ENCODE measurements at regions not wholly inside any gene's neighbourhood (a gene's known extent, or its start where the extent isn't known, plus 50 kb on each side); places are given as distances from the start of the nearest gene placed in this dataset.

DNA sequence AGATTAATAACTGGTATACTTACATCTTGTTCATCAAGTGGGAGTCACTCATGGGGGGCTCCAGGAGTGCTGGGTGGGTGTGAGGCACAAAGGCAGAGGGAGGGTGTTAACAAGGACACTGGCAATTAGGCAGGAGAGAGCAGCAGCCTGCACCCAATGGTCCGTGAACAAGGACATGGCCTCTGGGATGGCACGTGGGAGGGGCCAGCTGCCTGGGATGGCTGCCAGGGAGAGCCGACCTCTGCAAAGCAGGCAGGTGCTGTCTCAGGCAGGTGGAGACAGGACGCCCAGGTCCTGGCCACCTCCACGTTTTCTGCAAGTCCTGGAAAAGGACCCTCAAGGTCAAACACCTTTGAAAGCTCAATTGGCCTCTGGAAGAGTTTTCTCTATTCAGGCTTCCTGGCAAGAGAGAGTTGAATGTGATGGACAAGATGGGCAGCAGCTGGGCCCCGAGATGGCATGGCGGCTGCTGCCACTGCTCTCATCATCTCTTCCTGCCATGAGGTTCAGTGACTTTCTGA is 257.1 kb downstream of the BUD13 start:
- TF ChIP-seq, protein P1, sequence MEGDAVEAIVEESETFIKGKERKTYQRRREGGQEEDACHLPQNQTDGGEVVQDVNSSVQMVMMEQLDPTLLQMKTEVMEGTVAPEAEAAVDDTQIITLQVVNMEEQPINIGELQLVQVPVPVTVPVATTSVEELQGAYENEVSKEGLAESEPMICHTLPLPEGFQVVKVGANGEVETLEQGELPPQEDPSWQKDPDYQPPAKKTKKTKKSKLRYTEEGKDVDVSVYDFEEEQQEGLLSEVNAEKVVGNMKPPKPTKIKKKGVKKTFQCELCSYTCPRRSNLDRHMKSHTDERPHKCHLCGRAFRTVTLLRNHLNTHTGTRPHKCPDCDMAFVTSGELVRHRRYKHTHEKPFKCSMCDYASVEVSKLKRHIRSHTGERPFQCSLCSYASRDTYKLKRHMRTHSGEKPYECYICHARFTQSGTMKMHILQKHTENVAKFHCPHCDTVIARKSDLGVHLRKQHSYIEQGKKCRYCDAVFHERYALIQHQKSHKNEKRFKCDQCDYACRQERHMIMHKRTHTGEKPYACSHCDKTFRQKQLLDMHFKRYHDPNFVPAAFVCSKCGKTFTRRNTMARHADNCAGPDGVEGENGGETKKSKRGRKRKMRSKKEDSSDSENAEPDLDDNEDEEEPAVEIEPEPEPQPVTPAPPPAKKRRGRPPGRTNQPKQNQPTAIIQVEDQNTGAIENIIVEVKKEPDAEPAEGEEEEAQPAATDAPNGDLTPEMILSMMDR (IDR thresholded peaks at IDR 0.05; ENCODE audit: low read depth, low read length, missing control alignments) = no peak
- DNase-seq (ENCODE audit: extremely low read depth, low read depth) = no peak
- no peak overlapping the region for H3K4me3 ChIP-seq (replicated peaks; ENCODE audit: low read depth, low read length)

DNA sequence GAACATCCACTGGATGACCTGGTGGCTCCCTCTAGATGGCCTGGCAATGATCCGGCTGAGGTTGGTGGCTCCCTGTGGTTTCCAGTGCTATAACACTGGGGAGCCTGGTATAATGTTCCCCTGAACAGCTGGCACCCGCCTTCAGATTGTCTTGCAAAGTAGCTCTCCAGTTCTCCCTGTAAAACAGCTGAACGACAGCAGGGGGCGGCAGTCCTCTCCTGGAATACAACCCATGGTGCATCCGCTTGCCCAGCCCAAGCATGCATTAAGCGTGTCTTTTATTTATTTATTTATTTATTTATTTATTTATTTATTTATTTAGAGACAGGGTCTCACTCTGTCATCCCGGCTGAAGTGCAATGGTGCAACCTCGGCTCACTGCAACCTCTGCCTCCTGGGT is 258.9 kb downstream of the BUD13 start:
- TF ChIP-seq, protein P1 (IDR thresholded peaks at IDR 0.05; ENCODE audit: low read depth, low read length, missing control alignments) = peak; percentile 40
- H3K4me3 ChIP-seq (replicated peaks; ENCODE audit: low read depth, low read length) = no peak overlapping the region
- DNase-seq (ENCODE audit: extremely low read depth, low read depth) = peak; percentile 4

DNA sequence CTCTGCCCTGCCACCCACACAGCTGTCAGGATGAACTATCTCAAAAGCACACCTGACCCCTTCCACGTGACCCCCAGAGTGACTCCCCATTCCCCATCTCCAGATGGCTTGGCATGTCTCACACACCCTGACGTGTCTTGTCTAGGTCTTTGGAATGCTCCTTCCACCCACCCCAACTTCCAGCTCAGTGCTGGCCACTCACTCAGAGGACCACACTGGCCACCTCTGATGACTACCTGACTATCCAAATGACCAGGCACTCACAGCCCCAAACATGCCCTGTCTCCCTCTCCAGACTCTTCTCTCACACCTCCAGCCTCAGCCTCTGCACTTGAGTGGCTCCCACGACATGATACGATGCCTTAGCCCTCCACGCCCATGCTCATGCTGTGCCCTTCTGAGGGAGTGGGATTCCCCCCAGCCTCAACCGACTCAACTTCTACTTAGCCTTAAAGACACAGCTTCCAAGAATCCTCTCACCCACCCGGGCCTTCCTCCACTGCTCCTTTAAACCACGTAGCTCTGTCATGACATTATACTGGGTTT is 259.4 kb downstream of the BUD13 start:
- TF ChIP-seq, protein P1 (IDR thresholded peaks at IDR 0.05; ENCODE audit: low read depth, low read length, missing control alignments) = no peak
- DNase-seq (ENCODE audit: extremely low read depth, low read depth) = no peak
- no peak overlapping the region for H3K4me3 ChIP-seq (replicated peaks; ENCODE audit: low read depth, low read length)

DNA sequence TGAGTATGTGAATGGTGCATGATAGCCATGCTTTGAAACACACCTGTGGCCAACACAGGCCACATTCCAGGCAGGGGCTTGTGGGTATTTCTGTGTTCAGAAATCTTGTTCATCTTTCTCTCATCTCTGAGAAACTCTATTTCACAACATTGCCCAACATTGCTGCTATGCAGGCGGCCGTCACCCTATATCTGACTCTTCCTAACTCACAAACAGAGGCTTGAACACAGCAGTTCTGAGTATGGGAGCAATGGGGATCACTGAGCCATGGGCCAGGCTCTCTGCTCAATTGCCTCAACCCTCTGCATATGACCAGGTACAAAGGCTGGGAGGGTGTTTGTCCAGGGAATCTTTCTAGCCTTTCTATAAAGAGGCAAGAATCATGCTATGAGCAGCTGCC is 259.9 kb downstream of the BUD13 start:
- DNase-seq (ENCODE audit: extremely low read depth, low read depth) = no peak
- H3K4me3 ChIP-seq (replicated peaks; ENCODE audit: low read depth, low read length) = no peak overlapping the region
- TF ChIP-seq, protein P1 (IDR thresholded peaks at IDR 0.05; ENCODE audit: low read depth, low read length, missing control alignments) = no peak

DNA sequence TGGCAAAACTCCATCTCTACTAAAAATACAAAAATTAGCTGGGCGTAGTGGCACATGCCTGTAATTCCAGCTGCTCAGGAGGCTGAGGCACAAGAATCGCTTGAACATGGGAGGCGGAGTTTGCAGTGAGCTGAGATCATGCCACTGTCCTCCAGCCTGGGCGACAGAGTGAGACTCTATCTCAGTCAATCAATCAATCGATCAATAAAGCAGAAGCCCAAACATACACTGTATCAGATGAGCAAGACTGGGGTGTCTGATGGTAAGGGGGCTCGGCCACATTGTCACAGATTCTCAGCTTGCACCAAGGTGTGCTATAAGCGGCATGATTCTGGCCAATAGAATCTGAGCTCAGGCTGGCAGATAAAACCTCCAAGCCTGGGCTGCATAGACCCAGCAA is 261.1 kb downstream of the BUD13 start:
- H3K4me3 ChIP-seq (replicated peaks; ENCODE audit: low read depth, low read length) = no peak overlapping the region
- TF ChIP-seq, protein P1 (IDR thresholded peaks at IDR 0.05; ENCODE audit: low read depth, low read length, missing control alignments) = no peak
- no peak for DNase-seq (ENCODE audit: extremely low read depth, low read depth)

DNA sequence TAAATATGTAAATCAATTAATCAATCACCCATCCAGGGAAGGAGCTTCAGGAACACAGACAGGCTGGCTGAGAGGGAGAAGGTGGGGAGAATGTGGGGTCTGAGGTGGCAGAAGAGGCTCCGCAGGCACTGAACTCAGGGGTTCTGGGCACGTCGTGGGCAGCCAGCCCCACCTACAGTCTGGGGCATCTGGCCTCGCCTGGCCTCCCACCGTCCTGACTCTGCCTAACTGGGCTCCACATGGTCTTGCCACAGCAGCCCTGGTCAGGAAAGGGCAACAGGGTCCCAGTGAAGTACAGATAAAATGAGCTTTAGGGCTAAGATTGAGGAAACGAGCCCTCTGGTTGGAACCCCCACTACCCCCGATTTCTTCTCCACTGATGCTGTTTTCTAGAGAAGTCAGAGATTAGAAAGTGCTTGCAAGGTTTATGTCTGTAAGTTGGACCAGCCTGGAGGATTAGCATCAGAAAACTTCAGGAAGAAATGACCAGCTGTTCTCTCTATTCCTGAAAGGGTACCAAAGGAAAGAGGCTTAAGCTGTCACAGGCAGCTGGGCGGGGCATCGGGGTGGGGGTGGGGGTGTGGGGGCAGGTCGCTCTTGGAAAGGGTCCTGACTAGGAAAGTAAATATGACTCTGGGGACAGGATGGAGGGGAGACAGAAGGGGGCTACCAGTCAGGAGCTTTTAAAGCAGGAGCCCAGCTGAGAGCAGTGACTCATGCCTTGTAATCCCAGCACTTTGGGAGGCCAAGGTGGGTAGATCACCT is 261.7 kb downstream of the BUD13 start:
- no peak for DNase-seq (ENCODE audit: extremely low read depth, low read depth)
- TF ChIP-seq, protein P1 (IDR thresholded peaks at IDR 0.05; ENCODE audit: low read depth, low read length, missing control alignments) = no peak
- no peak overlapping the region for H3K4me3 ChIP-seq (replicated peaks; ENCODE audit: low read depth, low read length)
